Body of pancreas (tissue), 4 donors: ENCODE measurements at regions not wholly inside any gene's neighbourhood (a gene's known extent, or its start where the extent isn't known, plus 50 kb on each side); places are given as distances from the start of the nearest gene placed in this dataset.

Experiments used
- CTCF ChIP-seq, 7 experiments: fragments of 450-650 bp in 4 of 7; fragments of 200-600 bp in 3 of 7; sonication (generic) in 3 of 7; IDR thresholded peaks; one replicate each; pipeline ENCODE4 v1.5.1; 2016 to 2019; ENCODE audit warnings: antibody characterized with exemption in 7 of 7
- POLR2A ChIP-seq, 3 donors: fragments of 450-650 bp; IDR thresholded peaks; one replicate each; pipeline ENCODE4 v1.6.1; 2016; ENCODE audit warnings: antibody characterized with exemption in 3 of 3, mild to moderate bottlenecking in 2 of 3

GRCh38 chr16:72425571-72426341 is 253.8 kb upstream of the PMFBP1 start:
- TF ChIP-seq CTCF (IDR thresholded peaks at IDR 0.05), result no peak
- TF ChIP-seq POLR2A (IDR thresholded peaks at IDR 0.05), result no peak
